ENCODE measurements at regions not wholly inside any gene's neighbourhood (a gene's known extent, or its start where the extent isn't known, plus 50 kb on each side); places are given as distances from the start of the nearest gene placed in this dataset.

DNA sequence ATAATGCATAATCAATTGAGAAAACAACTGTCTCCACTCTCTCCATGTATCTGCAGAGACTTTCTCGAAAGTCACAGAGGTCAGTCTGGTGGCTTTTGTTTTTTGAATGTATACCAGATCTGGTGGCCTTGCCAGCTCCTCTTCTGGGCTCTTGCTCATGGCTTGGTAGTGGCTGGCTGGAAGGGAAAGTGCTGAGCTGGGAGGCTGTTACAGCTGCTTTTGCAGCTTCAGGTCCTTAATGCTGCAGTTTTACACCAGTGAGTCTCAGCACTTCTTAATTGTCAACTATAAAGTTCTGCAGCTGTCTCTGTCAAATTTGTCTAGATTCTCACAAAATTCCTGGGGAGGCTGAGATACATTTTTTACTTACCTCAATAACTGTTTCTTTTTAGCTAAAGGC lies 390.0 kb downstream of the GRXCR1 start:
- TF ChIP-seq EZH2 (IDR thresholded peaks at IDR 0.05; ENCODE audit: low read depth, unreplicated experiment) = no peak
- TF ChIP-seq, protein P1, sequence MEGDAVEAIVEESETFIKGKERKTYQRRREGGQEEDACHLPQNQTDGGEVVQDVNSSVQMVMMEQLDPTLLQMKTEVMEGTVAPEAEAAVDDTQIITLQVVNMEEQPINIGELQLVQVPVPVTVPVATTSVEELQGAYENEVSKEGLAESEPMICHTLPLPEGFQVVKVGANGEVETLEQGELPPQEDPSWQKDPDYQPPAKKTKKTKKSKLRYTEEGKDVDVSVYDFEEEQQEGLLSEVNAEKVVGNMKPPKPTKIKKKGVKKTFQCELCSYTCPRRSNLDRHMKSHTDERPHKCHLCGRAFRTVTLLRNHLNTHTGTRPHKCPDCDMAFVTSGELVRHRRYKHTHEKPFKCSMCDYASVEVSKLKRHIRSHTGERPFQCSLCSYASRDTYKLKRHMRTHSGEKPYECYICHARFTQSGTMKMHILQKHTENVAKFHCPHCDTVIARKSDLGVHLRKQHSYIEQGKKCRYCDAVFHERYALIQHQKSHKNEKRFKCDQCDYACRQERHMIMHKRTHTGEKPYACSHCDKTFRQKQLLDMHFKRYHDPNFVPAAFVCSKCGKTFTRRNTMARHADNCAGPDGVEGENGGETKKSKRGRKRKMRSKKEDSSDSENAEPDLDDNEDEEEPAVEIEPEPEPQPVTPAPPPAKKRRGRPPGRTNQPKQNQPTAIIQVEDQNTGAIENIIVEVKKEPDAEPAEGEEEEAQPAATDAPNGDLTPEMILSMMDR (conservative IDR thresholded peaks at IDR 0.05; ENCODE audit: low read depth in 2 of 2) = no peak
- TF ChIP-seq, protein P2, sequence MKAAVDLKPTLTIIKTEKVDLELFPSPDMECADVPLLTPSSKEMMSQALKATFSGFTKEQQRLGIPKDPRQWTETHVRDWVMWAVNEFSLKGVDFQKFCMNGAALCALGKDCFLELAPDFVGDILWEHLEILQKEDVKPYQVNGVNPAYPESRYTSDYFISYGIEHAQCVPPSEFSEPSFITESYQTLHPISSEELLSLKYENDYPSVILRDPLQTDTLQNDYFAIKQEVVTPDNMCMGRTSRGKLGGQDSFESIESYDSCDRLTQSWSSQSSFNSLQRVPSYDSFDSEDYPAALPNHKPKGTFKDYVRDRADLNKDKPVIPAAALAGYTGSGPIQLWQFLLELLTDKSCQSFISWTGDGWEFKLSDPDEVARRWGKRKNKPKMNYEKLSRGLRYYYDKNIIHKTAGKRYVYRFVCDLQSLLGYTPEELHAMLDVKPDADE (IDR thresholded peaks at IDR 0.05) = no peak
- TF ChIP-seq EZH2phosphoT487 (IDR thresholded peaks at IDR 0.05; ENCODE audit: unreplicated experiment) = no peak
- TF ChIP-seq POLR2AphosphoS5 (IDR thresholded peaks at IDR 0.05; ENCODE audit: low read depth) = no peak
- TF ChIP-seq STAT1 (IDR thresholded peaks at IDR 0.05; ENCODE audit: unreplicated experiment) = no peak
- TF ChIP-seq JUNB (IDR thresholded peaks at IDR 0.05; ENCODE audit: unreplicated experiment) = no peak
- TF ChIP-seq, protein P3, sequence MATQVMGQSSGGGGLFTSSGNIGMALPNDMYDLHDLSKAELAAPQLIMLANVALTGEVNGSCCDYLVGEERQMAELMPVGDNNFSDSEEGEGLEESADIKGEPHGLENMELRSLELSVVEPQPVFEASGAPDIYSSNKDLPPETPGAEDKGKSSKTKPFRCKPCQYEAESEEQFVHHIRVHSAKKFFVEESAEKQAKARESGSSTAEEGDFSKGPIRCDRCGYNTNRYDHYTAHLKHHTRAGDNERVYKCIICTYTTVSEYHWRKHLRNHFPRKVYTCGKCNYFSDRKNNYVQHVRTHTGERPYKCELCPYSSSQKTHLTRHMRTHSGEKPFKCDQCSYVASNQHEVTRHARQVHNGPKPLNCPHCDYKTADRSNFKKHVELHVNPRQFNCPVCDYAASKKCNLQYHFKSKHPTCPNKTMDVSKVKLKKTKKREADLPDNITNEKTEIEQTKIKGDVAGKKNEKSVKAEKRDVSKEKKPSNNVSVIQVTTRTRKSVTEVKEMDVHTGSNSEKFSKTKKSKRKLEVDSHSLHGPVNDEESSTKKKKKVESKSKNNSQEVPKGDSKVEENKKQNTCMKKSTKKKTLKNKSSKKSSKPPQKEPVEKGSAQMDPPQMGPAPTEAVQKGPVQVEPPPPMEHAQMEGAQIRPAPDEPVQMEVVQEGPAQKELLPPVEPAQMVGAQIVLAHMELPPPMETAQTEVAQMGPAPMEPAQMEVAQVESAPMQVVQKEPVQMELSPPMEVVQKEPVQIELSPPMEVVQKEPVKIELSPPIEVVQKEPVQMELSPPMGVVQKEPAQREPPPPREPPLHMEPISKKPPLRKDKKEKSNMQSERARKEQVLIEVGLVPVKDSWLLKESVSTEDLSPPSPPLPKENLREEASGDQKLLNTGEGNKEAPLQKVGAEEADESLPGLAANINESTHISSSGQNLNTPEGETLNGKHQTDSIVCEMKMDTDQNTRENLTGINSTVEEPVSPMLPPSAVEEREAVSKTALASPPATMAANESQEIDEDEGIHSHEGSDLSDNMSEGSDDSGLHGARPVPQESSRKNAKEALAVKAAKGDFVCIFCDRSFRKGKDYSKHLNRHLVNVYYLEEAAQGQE (IDR thresholded peaks at IDR 0.05; ENCODE audit: unreplicated experiment) = no peak
- no peak for TF ChIP-seq CREB1 (CRISPR knock-in tag; IDR thresholded peaks at IDR 0.05; ENCODE audit: low read depth)
- no peak for TF ChIP-seq NANOG (IDR thresholded peaks at IDR 0.05; ENCODE audit: borderline replicate concordance)
- TF ChIP-seq, protein P4, sequence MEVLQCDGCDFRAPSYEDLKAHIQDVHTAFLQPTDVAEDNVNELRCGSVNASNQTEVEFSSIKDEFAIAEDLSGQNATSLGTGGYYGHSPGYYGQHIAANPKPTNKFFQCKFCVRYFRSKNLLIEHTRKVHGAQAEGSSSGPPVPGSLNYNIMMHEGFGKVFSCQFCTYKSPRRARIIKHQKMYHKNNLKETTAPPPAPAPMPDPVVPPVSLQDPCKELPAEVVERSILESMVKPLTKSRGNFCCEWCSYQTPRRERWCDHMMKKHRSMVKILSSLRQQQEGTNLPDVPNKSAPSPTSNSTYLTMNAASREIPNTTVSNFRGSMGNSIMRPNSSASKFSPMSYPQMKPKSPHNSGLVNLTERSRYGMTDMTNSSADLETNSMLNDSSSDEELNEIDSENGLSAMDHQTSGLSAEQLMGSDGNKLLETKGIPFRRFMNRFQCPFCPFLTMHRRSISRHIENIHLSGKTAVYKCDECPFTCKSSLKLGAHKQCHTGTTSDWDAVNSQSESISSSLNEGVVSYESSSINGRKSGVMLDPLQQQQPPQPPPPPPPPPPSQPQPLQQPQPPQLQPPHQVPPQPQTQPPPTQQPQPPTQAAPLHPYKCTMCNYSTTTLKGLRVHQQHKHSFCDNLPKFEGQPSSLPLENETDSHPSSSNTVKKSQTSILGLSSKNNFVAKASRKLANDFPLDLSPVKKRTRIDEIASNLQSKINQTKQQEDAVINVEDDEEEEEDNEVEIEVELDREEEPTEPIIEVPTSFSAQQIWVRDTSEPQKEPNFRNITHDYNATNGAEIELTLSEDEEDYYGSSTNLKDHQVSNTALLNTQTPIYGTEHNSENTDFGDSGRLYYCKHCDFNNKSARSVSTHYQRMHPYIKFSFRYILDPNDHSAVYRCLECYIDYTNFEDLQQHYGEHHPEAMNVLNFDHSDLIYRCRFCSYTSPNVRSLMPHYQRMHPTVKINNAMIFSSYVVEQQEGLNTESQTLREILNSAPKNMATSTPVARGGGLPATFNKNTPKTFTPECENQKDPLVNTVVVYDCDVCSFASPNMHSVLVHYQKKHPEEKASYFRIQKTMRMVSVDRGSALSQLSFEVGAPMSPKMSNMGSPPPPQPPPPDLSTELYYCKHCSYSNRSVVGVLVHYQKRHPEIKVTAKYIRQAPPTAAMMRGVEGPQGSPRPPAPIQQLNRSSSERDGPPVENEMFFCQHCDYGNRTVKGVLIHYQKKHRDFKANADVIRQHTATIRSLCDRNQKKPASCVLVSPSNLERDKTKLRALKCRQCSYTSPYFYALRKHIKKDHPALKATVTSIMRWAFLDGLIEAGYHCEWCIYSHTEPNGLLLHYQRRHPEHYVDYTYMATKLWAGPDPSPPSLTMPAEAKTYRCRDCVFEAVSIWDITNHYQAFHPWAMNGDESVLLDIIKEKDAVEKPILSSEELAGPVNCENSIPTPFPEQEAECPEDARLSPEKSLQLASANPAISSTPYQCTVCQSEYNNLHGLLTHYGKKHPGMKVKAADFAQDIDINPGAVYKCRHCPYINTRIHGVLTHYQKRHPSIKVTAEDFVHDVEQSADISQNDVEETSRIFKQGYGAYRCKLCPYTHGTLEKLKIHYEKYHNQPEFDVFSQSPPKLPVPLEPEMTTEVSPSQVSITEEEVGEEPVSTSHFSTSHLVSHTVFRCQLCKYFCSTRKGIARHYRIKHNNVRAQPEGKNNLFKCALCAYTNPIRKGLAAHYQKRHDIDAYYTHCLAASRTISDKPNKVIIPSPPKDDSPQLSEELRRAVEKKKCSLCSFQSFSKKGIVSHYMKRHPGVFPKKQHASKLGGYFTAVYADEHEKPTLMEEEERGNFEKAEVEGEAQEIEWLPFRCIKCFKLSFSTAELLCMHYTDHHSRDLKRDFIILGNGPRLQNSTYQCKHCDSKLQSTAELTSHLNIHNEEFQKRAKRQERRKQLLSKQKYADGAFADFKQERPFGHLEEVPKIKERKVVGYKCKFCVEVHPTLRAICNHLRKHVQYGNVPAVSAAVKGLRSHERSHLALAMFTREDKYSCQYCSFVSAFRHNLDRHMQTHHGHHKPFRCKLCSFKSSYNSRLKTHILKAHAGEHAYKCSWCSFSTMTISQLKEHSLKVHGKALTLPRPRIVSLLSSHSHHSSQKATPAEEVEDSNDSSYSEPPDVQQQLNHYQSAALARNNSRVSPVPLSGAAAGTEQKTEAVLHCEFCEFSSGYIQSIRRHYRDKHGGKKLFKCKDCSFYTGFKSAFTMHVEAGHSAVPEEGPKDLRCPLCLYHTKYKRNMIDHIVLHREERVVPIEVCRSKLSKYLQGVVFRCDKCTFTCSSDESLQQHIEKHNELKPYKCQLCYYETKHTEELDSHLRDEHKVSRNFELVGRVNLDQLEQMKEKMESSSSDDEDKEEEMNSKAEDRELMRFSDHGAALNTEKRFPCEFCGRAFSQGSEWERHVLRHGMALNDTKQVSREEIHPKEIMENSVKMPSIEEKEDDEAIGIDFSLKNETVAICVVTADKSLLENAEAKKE (CRISPR knock-in tag; IDR thresholded peaks at IDR 0.05) = no peak
- TF ChIP-seq ZNF331 (CRISPR knock-in tag; IDR thresholded peaks at IDR 0.05; ENCODE audit: low read depth) = peak; percentile 54; the same call in 1 of the 2 replicates
- no peak for TF ChIP-seq ZNF114 (CRISPR knock-in tag; IDR thresholded peaks at IDR 0.05)

Measured in GM23338 (cell line).